GM12872 (cell line): ENCODE measurements at regions not wholly inside any gene's neighbourhood (a gene's known extent, or its start where the extent isn't known, plus 50 kb on each side); places are given as distances from the start of the nearest gene placed in this dataset.

Experiments used
- CTCF ChIP-seq: IDR thresholded peaks from 3 replicates; pipeline ENCODE4 v1.5.1; 2011; ENCODE audit warnings: low read depth, mild to moderate bottlenecking, low read length, moderate library complexity; ENCODE audit not compliant: insufficient read depth

- TF ChIP-seq CTCF = no peak
These were observed 116.6 kb upstream of the PALS2 start for GRCh38 chr7:24456526-24457218.

DNA sequence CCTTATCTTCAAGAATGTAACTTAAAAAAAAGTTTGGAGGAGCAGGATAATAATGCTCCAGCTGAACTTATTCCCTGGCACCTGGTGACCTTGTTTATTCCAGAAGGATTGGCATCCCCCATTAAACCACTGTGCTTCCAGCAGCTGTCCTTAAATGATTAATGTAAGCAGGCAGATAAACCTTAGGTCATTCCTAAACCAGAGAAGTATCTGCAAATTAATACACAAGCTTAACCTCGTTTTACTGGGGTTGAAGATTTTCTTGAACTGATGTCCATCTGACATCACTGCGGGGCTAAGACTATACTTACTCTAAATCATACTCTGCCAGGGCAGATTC is 116.1 kb upstream of the PALS2 start:
- TF ChIP-seq CTCF = no peak

GRCh38 chr7:24462117-24462516 is 111.1 kb upstream of the PALS2 start:
- no peak for TF ChIP-seq CTCF

- no peak for TF ChIP-seq CTCF
These were observed 110.3 kb upstream of the PALS2 start for GRCh38 chr7:24462984-24463383.

DNA sequence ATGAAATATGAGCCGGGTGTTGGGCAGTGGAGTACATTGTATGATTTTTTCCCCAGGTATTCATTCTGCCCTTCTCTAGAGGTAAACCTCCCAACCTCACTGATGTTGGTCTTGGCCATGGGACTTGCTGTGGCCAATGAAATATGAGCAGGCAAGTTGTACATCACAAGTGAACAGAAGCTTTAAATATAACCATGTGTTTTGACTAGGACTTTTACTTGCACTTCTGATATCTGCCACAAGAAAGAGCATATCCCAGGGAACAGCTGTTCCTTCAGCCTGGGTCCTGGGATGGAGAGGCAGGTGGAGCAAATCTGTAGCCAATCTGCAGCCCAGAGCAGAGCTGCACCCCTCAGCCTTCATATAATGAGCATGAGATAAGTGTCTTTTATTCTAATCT is 109.8 kb upstream of the PALS2 start:
- peak; percentile 7; the same call in 1 of the 3 replicates for TF ChIP-seq CTCF

DNA sequence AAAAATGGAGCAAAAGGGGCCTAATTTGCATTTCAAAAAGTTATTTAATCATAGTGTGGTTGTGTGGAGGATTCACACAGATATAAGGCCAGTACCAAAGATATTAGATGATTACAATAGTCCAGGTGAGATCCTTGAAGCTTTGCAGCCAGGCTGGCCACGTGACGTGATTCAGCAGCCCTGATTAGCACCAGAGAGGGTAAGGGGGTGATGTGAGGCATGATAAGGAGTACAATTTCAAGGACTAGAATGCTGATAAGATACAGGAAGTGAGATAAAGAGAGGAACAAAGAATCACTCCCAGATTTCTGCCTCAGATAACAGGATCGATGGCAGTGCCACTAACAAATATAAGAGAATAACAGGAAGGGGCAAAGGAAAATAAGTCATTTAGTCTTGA is 108.4 kb upstream of the PALS2 start:
- TF ChIP-seq CTCF = no peak

- TF ChIP-seq CTCF = no peak
These were observed 107.0 kb upstream of the PALS2 start for GRCh38 chr7:24466168-24466768.
